ENCODE measurements at regions not wholly inside any gene's neighbourhood (a gene's known extent, or its start where the extent isn't known, plus 50 kb on each side); places are given as distances from the start of the nearest gene placed in this dataset.

DNA sequence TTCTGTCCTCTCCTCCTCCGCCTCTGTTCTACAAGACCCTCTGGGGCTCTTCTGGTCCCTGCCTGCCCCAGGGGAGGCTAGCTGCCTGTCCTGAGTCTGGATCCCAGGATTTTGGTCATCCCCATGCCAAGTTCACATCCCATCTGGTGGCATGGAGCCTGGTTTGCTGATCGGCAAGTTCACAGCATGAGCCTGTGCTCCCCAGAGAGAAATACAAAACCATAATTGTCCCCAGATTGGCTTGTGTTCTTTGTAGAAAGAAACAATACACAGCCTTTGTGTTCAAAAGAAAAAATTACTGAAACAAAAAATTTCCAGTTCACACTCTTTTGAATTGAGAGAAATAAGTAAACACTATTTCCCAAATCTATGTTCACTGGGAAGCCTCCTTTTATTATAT lies 149.4 kb upstream of the ZC3H12A start:
- H3K27ac ChIP-seq: no peak overlapping the region
- no peak for ATAC-seq (replicated peaks in 6 of 8)
- in situ Hi-C loops (cut with MboI; ENCODE audit: low pct_unique_long_range_greater_than_20kb in 2 of 9, low sequenced_read_pairs in 9 of 9, unreplicated experiment in 9 of 9): no loop called here

DNA sequence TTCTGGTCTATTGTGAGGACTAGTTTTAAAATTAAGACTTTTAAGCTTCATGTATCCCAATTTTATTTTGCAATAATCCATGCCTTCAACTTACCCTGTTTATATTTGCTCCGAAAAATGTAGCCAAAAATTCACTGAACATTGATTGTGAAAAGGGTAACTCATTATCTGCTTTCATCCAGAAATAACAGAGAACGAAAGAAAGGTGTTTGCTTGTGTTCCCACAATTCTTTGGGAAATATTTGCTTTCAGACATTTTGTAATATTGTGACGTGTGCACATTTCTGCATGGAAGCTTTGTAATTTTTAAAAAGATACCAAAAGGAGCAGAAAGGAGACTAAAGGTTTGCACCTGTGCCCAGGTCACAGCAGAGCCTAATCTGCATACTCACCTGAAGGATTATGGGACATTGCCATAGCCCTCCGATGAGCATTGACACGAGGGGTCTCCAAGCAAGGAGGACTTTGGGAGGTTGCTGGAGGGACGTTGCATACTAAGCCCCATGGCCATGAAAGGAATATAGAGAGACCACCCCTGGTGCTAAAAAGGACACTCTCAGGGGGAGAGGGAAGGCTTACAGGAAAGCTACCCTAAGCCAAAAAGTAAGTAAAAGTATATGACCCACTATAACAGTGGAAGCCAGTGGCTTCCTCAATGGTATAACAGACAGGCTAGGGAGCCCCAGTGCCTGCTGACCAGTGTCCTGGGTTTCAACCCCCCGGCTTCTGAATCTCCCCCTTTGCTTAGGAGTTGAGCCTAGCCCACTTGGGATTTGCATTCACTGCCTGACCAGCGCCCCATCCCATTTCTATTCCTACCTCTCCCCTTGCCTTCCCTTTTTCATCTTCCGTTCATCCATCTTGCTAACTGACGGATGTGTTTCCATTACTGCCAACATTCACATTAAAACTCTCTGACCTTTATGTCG lies 148.6 kb upstream of the ZC3H12A start:
- Histone ChIP-seq H3K4me1 (replicated peaks in 1 of 2) (peaks cover 6% of the 10 kb centered on the region in 2 donors), H3K4me3 (no peak overlapping the region), H3K27ac (no peak overlapping the region)
- in situ Hi-C loops (cut with MboI; ENCODE audit: low pct_unique_long_range_greater_than_20kb in 2 of 9, low sequenced_read_pairs in 9 of 9, unreplicated experiment in 9 of 9): no loop called here
- 14 to 87% (median 58%) methylated on average over 3 to 11 of the region's 11 CpGs for WGBS, 10 experiments
- peak in 5 of 8 experiments; percentile 21 to 81 (median 73) for ATAC-seq (replicated peaks in 6 of 8)

More for the DNA sequence above, 149.4 kb upstream of the ZC3H12A start:
- Histone ChIP-seq H3K4me1 (replicated peaks in 1 of 2) (peaks cover 6% of the 10 kb centered on the region in 2 donors), H3K4me3 (no peak overlapping the region)
- WGBS, 10 experiments: 0 to 53% (median 18%) methylated on average over 1 to 2 of the region's 2 CpGs; no CpG with 5 or more reads in 4 of the 10 experiments

DNA sequence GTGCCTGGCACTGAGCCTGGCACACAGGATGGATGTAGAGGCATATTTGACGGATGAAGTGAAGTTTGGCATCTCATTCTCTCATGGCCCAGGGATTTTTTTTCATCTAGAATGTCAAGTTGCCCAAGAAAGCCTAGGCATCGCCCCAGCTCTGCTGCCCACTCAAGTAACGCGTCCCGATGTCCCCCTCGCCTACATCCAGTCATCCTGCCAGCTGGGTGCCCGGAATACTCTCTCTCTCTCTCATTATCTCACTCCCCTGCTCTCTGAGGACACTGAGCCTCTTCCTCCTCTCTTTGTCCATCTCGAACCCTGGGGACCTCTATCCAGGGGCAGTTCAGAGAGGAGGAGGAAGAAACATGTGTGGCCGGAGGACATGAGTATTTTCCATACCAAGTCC lies 142.3 kb upstream of the ZC3H12A start:
- Histone ChIP-seq H3K4me1 (replicated peaks in 1 of 2) (no peaks in the 10 kb centered on the region), H3K27ac (no peak overlapping the region), H3K4me3 (no peak overlapping the region)
- in situ Hi-C loops (cut with MboI; ENCODE audit: low pct_unique_long_range_greater_than_20kb in 2 of 9, low sequenced_read_pairs in 9 of 9, unreplicated experiment in 9 of 9): no loop called here
- no peak for ATAC-seq (replicated peaks in 6 of 8)
- 0 to 100% (median 60%) methylated on average over 1 to 8 of the region's 9 CpGs for WGBS, 10 experiments

DNA sequence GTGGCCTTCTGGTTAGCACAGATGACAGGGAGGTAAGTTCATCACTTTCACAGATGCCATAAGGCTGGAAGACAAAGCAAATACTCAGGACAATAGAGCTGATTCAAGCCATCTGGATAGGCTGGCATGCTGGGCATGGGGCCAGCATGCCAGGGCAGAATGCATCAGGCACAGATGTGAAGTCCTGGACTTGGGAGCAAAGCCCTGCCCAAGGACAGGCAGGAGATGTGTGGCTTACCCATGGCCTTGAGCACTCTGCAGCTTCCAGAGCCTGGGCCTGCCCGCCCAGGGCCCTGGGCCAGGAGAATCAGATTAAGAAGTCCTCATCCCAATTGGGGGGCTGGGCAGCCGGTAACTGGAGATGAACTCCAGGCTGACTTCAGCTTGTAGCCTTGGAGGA lies 135.7 kb upstream of the ZC3H12A start:
- ATAC-seq (replicated peaks in 6 of 8): no peak
- WGBS, 10 experiments: 60 to 100% (median 82%) methylated on average over 1 to 2 of the region's 2 CpGs; no CpG with 5 or more reads in 5 of the 10 experiments
- Histone ChIP-seq H3K4me3 (no peak overlapping the region), H3K27ac (no peak overlapping the region), H3K4me1 (replicated peaks in 1 of 2) (no peaks in the 10 kb centered on the region)
- in situ Hi-C loops (cut with MboI; ENCODE audit: low pct_unique_long_range_greater_than_20kb in 2 of 9, low sequenced_read_pairs in 9 of 9, unreplicated experiment in 9 of 9): no loop called here

DNA sequence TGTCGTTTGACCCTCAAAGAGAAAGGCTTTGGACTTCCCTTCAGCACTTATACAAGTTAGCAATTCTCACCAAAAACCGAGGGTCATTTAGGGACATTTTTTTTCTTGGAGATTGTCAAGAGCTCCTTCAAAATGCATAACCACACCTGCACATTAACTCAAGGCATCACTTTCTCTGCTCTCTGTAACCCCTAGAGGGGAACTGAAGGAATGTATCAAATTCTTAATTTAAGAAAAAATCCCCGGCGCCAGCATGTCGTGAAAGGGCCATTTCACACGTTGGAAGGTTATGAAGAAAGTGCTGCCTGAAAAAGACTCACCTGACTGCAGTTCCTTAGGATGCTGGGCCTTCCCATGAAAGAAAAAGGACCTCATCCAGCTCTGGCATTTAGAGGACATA lies 131.6 kb upstream of the ZC3H12A start:
- no peak for ATAC-seq (replicated peaks in 6 of 8)
- H3K4me1 ChIP-seq (replicated peaks in 1 of 2): peaks cover 0 to 6% of the 10 kb centered on the region in 2 donors
- 10 to 72% (median 43%) methylated on average over 1 to 6 of the region's 6 CpGs; no CpG with 5 or more reads in 1 of the 10 experiments for WGBS, 10 experiments
- H3K4me3 ChIP-seq: no peak overlapping the region
- no peak overlapping the region for H3K27ac ChIP-seq
- in situ Hi-C loops (cut with MboI; ENCODE audit: low pct_unique_long_range_greater_than_20kb in 2 of 9, low sequenced_read_pairs in 9 of 9, unreplicated experiment in 9 of 9): no loop called here

DNA sequence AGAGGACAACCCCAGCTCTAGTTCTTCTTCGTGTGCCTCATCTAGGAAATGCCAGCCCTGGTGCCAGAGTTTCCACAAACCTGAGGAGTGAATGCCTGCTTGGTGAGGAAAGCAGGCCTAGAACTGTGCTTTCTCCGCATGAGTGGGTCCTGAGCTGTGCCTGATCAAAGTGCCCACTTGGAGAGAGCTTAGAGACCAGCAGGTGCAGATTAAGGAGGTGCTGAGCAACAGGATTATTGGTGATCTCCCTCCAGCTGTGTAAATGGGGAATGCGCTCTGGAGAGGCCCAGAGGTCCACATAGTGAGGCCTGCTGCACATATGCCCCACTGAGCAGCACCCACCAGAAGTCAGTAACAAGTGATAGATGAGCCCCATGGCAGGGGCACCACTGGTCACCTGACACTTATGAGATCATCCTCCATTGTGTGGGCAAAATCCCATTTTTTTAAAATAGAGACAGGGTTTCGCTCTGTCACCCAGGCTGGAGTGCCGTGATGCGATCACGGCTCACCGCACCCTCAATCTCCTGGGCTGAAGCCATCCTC lies 127.2 kb upstream of the ZC3H12A start:
- ATAC-seq (replicated peaks in 6 of 8): peak in 5 of 8 experiments; percentile 84 to 95 (median 85)

DNA sequence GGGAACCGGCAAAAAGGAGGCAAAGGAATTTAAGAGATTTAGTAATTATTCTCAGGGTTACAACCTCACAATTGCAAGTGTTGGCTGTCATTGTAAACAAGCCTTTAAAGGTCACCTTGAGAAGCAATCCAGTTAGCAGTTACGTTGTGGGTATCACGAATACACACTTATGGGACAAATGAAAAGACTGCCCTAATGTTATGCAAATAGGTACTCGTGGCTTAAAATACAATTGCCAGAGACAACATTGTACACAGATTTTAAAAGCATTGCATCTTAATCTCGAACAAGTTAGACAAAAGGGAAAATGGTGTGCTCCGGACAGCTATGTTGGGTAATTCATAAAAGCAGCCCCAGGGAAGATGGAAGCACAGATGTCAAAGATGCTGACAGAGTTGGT lies 120.5 kb upstream of the ZC3H12A start:
- H3K27ac ChIP-seq: no peak overlapping the region
- in situ Hi-C loops (cut with MboI; ENCODE audit: low pct_unique_long_range_greater_than_20kb in 2 of 9, low sequenced_read_pairs in 9 of 9, unreplicated experiment in 9 of 9): no loop called here
- WGBS, 10 experiments: 10 to 62% (median 42%) methylated on average over 2 to 6 of the region's 6 CpGs
- no peak overlapping the region for H3K4me3 ChIP-seq
- H3K4me1 ChIP-seq (replicated peaks in 1 of 2): peaks cover 4 to 17% of the 10 kb centered on the region in 2 donors
- no peak for ATAC-seq (replicated peaks in 6 of 8)

More for the DNA sequence above, 127.2 kb upstream of the ZC3H12A start:
- in situ Hi-C loops (cut with MboI; ENCODE audit: low pct_unique_long_range_greater_than_20kb in 2 of 9, low sequenced_read_pairs in 9 of 9, unreplicated experiment in 9 of 9): no loop called here
- Histone ChIP-seq H3K27ac (no peak overlapping the region), H3K4me1 (replicated peaks in 1 of 2) (peaks cover 0 to 6% of the 10 kb centered on the region in 2 donors), H3K4me3 (no peak overlapping the region)
- WGBS, 10 experiments: 13 to 96% (median 87%) methylated on average over 1 to 8 of the region's 8 CpGs; no CpG with 5 or more reads in 3 of the 10 experiments

DNA sequence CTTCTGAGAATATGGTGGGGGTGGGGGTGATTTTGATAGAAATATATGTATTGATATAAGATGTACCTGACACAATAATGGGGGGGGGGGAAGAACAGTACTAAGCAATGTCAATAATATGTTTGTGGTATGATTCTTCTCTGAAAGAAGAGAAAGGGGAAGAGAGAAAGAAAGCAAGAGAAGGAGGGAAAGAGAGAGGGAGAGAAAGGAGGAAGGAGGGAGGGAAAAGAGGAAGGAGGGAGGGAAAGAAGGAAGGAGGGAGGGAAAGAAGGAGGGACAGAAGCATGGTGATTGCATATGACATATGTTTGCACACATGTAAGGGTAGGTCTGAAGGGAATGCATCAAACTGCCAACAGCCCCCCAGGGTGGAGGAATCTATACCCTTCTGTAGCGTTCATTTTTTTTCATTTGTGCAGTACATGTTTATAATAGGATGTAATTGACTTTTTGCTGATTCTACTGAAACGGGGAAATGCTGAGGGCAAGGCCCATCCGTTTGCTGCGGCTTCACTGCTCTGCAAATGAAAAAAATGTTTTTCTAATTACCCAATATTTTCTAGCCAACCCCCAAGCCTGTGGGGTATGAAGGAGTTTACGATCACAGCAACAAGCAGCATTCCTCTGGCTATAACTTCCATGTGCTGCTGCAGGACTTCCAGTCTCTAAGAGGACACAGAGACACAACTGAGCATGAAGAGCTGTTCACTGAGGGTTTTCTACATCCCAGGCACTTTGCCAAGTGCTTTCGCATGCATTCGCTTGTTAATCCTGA lies 119.3 kb upstream of the ZC3H12A start:
- in situ Hi-C loops (cut with MboI; ENCODE audit: low pct_unique_long_range_greater_than_20kb in 2 of 9, low sequenced_read_pairs in 9 of 9, unreplicated experiment in 9 of 9): no loop called here
- H3K4me3 ChIP-seq: no peak overlapping the region
- ATAC-seq (replicated peaks in 6 of 8): no peak
- WGBS, 10 experiments: 0 to 79% (median 20%) methylated on average over 3 to 7 of the region's 7 CpGs; no CpG with 5 or more reads in 3 of the 10 experiments
- H3K4me1 ChIP-seq (replicated peaks in 1 of 2): peaks cover 4 to 17% of the 10 kb centered on the region in 2 donors
- no peak overlapping the region for H3K27ac ChIP-seq

DNA sequence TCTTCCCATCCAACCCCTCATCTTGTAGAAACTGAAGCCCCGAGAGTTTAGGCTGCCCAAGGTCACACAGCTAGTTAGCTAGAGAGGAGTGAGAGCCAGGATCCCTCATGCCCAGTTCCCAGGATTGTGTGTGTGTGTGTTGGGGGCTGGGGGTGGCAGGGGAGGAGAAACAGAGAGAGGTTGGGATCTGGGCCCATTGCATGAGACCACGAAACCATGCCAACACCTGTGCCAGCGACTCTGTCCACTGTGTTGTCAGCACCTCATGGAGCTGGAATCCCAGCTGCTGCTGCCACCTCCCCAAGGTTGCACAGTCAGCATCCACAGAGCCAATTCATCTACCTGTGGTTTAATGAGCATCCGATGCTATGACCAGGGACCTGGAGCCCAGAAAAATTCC lies 115.4 kb upstream of the ZC3H12A start:
- Histone ChIP-seq H3K27ac (no peak overlapping the region), H3K4me1 (replicated peaks in 1 of 2) (peaks cover 17 to 23% of the 10 kb centered on the region in 2 donors), H3K4me3 (no peak overlapping the region)
- WGBS, 10 experiments: 10 to 84% (median 71%) methylated on average over 1 to 4 of the region's 4 CpGs; no CpG with 5 or more reads in 6 of the 10 experiments
- in situ Hi-C loops (cut with MboI; ENCODE audit: low pct_unique_long_range_greater_than_20kb in 2 of 9, low sequenced_read_pairs in 9 of 9, unreplicated experiment in 9 of 9): no loop called here
- ATAC-seq (replicated peaks in 6 of 8): no peak

DNA sequence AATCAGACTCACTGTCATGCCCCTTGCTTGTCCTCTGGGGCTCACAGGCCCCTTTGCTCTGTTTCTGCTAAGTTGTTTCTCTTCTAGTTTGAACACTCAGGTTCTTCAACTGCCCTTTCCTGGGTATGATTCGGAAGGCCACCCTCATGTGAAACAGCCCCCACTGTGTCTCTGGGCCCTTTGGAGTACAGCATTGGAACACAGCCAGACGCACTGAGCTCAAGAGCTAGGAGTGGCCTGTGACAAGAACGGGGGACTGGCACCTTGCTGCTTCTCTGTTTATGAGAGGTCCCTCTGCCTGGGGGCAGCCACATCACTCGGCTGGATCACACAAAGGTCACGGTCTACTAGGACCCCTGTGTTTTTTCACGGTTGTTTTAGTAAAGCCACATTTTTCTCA lies 114.4 kb upstream of the ZC3H12A start:
- no peak for ATAC-seq (replicated peaks in 6 of 8)
- WGBS, 10 experiments: 0 to 81% (median 50%) methylated on average over 1 to 4 of the region's 6 CpGs; no CpG with 5 or more reads in 2 of the 10 experiments
- in situ Hi-C loops (cut with MboI; ENCODE audit: low pct_unique_long_range_greater_than_20kb in 2 of 9, low sequenced_read_pairs in 9 of 9, unreplicated experiment in 9 of 9): no loop called here
- Histone ChIP-seq H3K27ac (no peak overlapping the region), H3K4me3 (no peak overlapping the region), H3K4me1 (replicated peaks in 1 of 2) (peaks cover 15 to 23% of the 10 kb centered on the region in 2 donors)

DNA sequence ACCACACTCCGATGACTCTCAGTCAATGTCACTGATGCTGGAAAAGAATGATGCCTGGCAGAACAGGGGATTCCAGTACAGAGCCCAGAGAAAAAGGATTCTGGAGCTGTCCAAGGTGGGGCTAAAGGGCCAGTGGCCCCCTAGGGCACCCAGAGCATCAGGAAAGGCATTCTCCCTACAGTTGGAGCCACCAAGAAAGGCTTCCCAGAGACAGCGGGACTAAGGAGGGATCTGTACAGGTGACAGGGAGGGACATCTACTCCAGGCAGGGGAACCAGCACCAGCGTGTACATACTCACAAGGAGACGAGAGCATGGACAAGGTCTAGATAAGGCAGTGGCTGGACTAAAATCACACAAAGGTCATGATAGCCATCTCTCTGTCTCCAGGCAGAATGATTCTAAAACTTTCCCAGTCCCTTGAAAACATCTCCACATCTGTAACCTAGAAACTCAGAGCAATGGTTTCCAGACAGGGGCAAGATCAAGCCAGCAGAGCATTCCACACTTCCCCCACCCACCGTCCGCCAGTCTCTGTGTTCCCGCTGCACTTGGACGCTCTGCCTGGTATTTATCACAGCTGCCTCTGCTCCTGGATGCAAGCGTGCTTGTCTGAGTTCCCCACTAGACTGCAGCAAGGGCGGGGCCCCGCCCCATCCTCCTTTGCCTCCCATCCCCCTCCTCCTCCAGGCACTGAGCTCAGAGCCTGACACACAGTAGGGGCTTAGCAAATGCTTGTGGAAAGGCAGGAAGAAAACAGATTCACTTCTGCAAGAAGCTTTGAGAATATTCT lies 111.6 kb upstream of the ZC3H12A start:
- 0 to 79% (median 40%) methylated on average over 1 to 8 of the region's 11 CpGs; no CpG with 5 or more reads in 3 of the 10 experiments for WGBS, 10 experiments
- in situ Hi-C loops (cut with MboI; ENCODE audit: low pct_unique_long_range_greater_than_20kb in 2 of 9, low sequenced_read_pairs in 9 of 9, unreplicated experiment in 9 of 9): no loop called here
- H3K4me3 ChIP-seq: no peak overlapping the region
- peak in 5 of 8 experiments; percentile 80 to 97 (median 94) for ATAC-seq (replicated peaks in 6 of 8)
- H3K4me1 ChIP-seq (replicated peaks in 1 of 2): peaks cover 12 to 19% of the 10 kb centered on the region in 2 donors
- H3K27ac ChIP-seq: no peak overlapping the region

DNA sequence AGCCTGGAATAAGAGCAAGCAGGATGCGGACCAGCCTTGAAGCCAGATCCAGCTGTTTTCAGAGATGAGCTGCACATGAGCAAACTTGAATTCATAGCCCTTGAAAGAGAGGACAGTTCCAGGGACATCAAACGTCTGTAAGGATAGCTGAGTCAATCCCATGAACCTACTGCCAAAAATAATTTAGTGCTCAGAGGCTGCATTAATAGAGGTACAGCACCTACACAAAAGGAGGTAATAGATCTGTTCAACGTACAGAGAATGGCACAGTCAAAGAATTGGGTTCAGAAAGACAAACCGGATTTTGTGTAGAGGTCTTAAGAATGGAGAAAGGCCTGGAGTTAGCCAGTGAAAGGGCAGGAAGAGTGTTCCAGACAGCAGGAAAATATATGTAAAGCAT lies 110.8 kb upstream of the ZC3H12A start:
- Histone ChIP-seq H3K27ac (no peak overlapping the region), H3K4me3 (no peak overlapping the region)

More for the DNA sequence above, 110.8 kb upstream of the ZC3H12A start:
- peaks cover 12 to 19% of the 10 kb centered on the region in 2 donors for H3K4me1 ChIP-seq (replicated peaks in 1 of 2)
- ATAC-seq (replicated peaks in 6 of 8): no peak
- in situ Hi-C loops (cut with MboI; ENCODE audit: low pct_unique_long_range_greater_than_20kb in 2 of 9, low sequenced_read_pairs in 9 of 9, unreplicated experiment in 9 of 9): no loop called here
- WGBS, 10 experiments: 0 to 59% (median 50%) methylated on average over 1 to 4 of the region's 4 CpGs; no CpG with 5 or more reads in 1 of the 10 experiments

Measured in motor neuron (in vitro differentiated cells).